HG02678 (cell line): ENCODE measurements at regions not wholly inside any gene's neighbourhood (a gene's known extent, or its start where the extent isn't known, plus 50 kb on each side); places are given as distances from the start of the nearest gene placed in this dataset.

ENCODE experiments used
- ATAC-seq: cut with Tn5 transposase; IDR thresholded peaks from one replicate; pipeline ENCODE4 v1.9.1; 2021; ENCODE audit warnings: mild to moderate bottlenecking, moderate library complexity; ENCODE audit not compliant: unreplicated experiment

GRCh38 chr12:102540815-102541385 is 60.5 kb upstream of the IGF1 start:
- ATAC-seq = no peak

- no peak for ATAC-seq
Observed at GRCh38 chr12:102539651-102540553, 59.5 kb upstream of the IGF1 start.

GRCh38 chr12:102535306-102535705 is 54.9 kb upstream of the IGF1 start:
- ATAC-seq = no peak

- no peak for ATAC-seq
Observed at GRCh38 chr12:102534899-102535298, 54.5 kb upstream of the IGF1 start.

GRCh38 chr12:102533483-102534215 is 53.3 kb upstream of the IGF1 start:
- no peak for ATAC-seq
